HCT116 (cell line): ENCODE measurements at regions not wholly inside any gene's neighbourhood (a gene's known extent, or its start where the extent isn't known, plus 50 kb on each side); places are given as distances from the start of the nearest gene placed in this dataset.

Experiments used
- ATAC-seq: fragments of 200-7000 bp; cut with Tn5 transposase; 2 replicates; pipeline ENCODE4 v1.9.1; 2020; ENCODE audit warnings: mild to moderate bottlenecking, moderate library complexity
- BruUV-seq: library from RNA; stranded (reverse); fragments of 400-500 nt; replicated peaks from 2 replicates; lab custom pipeline; 2021; lab: Mats Ljungman, UMichigan
- CTCF ChIA-PET: fragments of 300-600 bp; sonication (Branson Sonifier 250); formaldehyde crosslinking; loops from one replicate; lab custom pipeline; 2021; ENCODE audit warnings: antibody characterized with exemption; lab: Charles Lee
- POLR2A ChIA-PET: fragments of 300-600, 350-600 bp; sonication (Branson Sonifier 250); formaldehyde crosslinking; loops from one replicate; lab custom pipeline; 2021; ENCODE audit warnings: antibody characterized with exemption; lab: Charles Lee
- RAD21 ChIA-PET, 2 experiments: fragments of 300-600 bp; sonication (Branson Sonifier 250); formaldehyde crosslinking; loops; one replicate each; lab custom pipeline; 2023; ENCODE audit warnings: low total read pairs in 2 of 2; ENCODE audit not compliant: uncharacterized antibody in 2 of 2, unreplicated experiment in 2 of 2, low non-redundant PET in 1 of 2; lab: Charles Lee
- DNase-seq: peaks from one replicate; pipeline ENCODE4 v3.0.0-alpha.2; 2010; ENCODE audit warnings: low read depth, low spot score
- H2AFZ ChIP-seq: fragments of 200-600 bp; shearing (Covaris generic), sonication (generic); 2 replicates; pipeline ENCODE4 v1.6.1; 2017; ENCODE audit warnings: low read depth, mixed run types, mixed read lengths, antibody characterized with exemption, low read length; ENCODE audit not compliant: poor library complexity, severe bottlenecking
- H3K27ac ChIP-seq: 2 replicates; pipeline ENCODE4 v1.5.1; 2012; ENCODE audit warnings: low read depth, low read length
- H3K27me3 ChIP-seq: fragments of 200-600 bp; sonication (generic); 2 replicates; pipeline ENCODE4 v1.6.1; 2016; ENCODE audit warnings: mixed run types, low read length, mixed read lengths; ENCODE audit not compliant: insufficient read depth
- H3K36me3 ChIP-seq, 2 experiments: fragments of 200-500 bp in 1 of 2; fragments of 200-600 bp in 1 of 2; sonication (Bioruptor generic) in 1 of 2; sonication (generic) in 1 of 2; 2 replicates each; pipeline versions ENCODE4 v1.5.1 to v1.6.1; 2014 to 2016; ENCODE audit warnings: low read length in 2 of 2, inconsistent platforms in 1 of 2, mixed read lengths in 1 of 2, mixed run types in 1 of 2; ENCODE audit not compliant: insufficient read depth in 2 of 2, control insufficient read depth in 1 of 2
- H3K4me1 ChIP-seq, 2 experiments: fragments of 200-600 bp in 1 of 2; sonication (generic) in 1 of 2; 2 replicates each; pipeline versions ENCODE4 v1.5.1 to v1.6.1; 2012 to 2017; ENCODE audit warnings: low read length in 2 of 2, inconsistent platforms in 1 of 2, mild to moderate bottlenecking in 1 of 2, mixed read lengths in 1 of 2, mixed run types in 1 of 2, moderate library complexity in 1 of 2; ENCODE audit not compliant: insufficient read depth in 2 of 2, control insufficient read depth in 1 of 2
- H3K4me2 ChIP-seq: fragments of 200-600 bp; sonication (generic); 2 replicates; pipeline ENCODE4 v1.6.1; 2017; ENCODE audit warnings: mixed run types, low read length, mixed read lengths
- H3K4me3 ChIP-seq, 2 experiments: fragments of 200-600 bp in 1 of 2; sonication (generic) in 1 of 2; replicated peaks in 1 of 2; 2 replicates each; pipeline ENCODE4 v1.5.1; 2011 to 2016; ENCODE audit warnings: low read length in 2 of 2, control low read depth in 1 of 2, low read depth in 1 of 2, mild to moderate bottlenecking in 1 of 2, mixed read lengths in 1 of 2, mixed run types in 1 of 2
- H3K79me2 ChIP-seq: fragments of 200-600 bp; sonication (generic); 2 replicates; pipeline ENCODE4 v1.6.1; 2017; ENCODE audit warnings: mild to moderate bottlenecking, mixed run types, low read length, moderate library complexity, mixed read lengths; ENCODE audit not compliant: insufficient read depth
- H3K9ac ChIP-seq: fragments of 200-600 bp; sonication (generic); 2 replicates; pipeline ENCODE4 v1.6.1; 2016; ENCODE audit warnings: low read length, mixed read lengths
- H3K9me2 ChIP-seq: fragments of 200-600 bp; sonication (generic), shearing (Covaris generic); 2 replicates; pipeline ENCODE4 v1.6.1; 2017; ENCODE audit warnings: mixed run types, mild to moderate bottlenecking, moderate library complexity; ENCODE audit not compliant: insufficient read depth
- H3K9me3 ChIP-seq, 2 experiments: fragments of 200-500 bp in 1 of 2; fragments of 200-600 bp in 1 of 2; sonication (Bioruptor generic) in 1 of 2; sonication (generic) in 1 of 2; 2 replicates each; pipeline ENCODE4 v1.6.1; 2014 to 2017; ENCODE audit warnings: low read length in 2 of 2, mixed read lengths in 2 of 2, inconsistent platforms in 1 of 2, low read depth in 1 of 2, mild to moderate bottlenecking in 1 of 2, mixed run types in 1 of 2, moderate library complexity in 1 of 2; ENCODE audit not compliant: control insufficient read depth in 1 of 2, insufficient read depth in 1 of 2
- H4K20me1 ChIP-seq: fragments of 200-600 bp; sonication (generic), shearing (Covaris generic); 2 replicates; pipeline ENCODE4 v1.6.1; 2017; ENCODE audit warnings: mixed run types, mild to moderate bottlenecking, moderate library complexity; ENCODE audit not compliant: insufficient read depth
- CBX3 ChIP-seq: IDR thresholded peaks from 2 replicates; pipeline ENCODE4 v1.6.1; 2012; ENCODE audit warnings: low read depth
- EGR1 ChIP-seq: IDR thresholded peaks from 2 replicates; pipeline ENCODE4 v1.6.1; 2012; ENCODE audit warnings: low read depth
- EZH2 ChIP-seq: fragments of 200-600 bp; sonication (generic); IDR thresholded peaks from 2 replicates; pipeline ENCODE4 v1.6.1; 2017; ENCODE audit warnings: antibody characterized with exemption, mixed run types
- FOSL1 ChIP-seq: IDR thresholded peaks from 2 replicates; pipeline ENCODE4 v1.6.1; 2012; ENCODE audit warnings: low read depth
- POLR2AphosphoS5 ChIP-seq: IDR thresholded peaks from 2 replicates; pipeline ENCODE4 v1.6.1; 2011; ENCODE audit warnings: mild to moderate bottlenecking, low read depth, low read length, moderate library complexity
- RAD21 ChIP-seq: IDR thresholded peaks from 2 replicates; pipeline ENCODE4 v1.6.1; 2012; ENCODE audit warnings: low read depth, mild to moderate bottlenecking
- SIN3A ChIP-seq: IDR thresholded peaks from 2 replicates; pipeline ENCODE4 v1.6.1; 2012; ENCODE audit warnings: low read depth
- SP1 ChIP-seq: IDR thresholded peaks from 2 replicates; pipeline ENCODE4 v1.6.1; 2012; ENCODE audit warnings: low read depth
- SRF ChIP-seq: IDR thresholded peaks from 2 replicates; pipeline ENCODE4 v1.6.1; 2012; ENCODE audit warnings: low read depth
- TCF7L2 ChIP-seq: IDR thresholded peaks from 2 replicates; pipeline ENCODE4 v1.7.0; 2011; ENCODE audit warnings: borderline replicate concordance, inconsistent platforms; ENCODE audit not compliant: insufficient read depth, insufficient read length; ENCODE audit errors: extremely low read depth
- ZFX ChIP-seq: fragments of 450-650 bp; IDR thresholded peaks from 2 replicates; pipeline ENCODE4 v1.6.1; 2017
- ZNF274 ChIP-seq: fragments of 200-500 bp; sonication (Bioruptor generic); IDR thresholded peaks from 2 replicates; pipeline ENCODE4 v1.6.1; 2014; ENCODE audit warnings: mild to moderate bottlenecking, low read depth, low read length, inconsistent platforms
- intact Hi-C: fragments of 100-400 bp; cut with micrococcal nuclease; formaldehyde crosslinking; loops from 2 replicates; pipeline ENCODE4 v1.10.0; 2022

GRCh38 chr6:133130863-133131262 lies 110.3 kb upstream of the EYA4 start (continued):
- TF ChIP-seq ZNF274 = no peak
- no peak for TF ChIP-seq ZFX
- no peak for TF ChIP-seq SIN3A
- no peak for TF ChIP-seq EZH2
- peak; percentile 63 for TF ChIP-seq FOSL1

- no peak for DNase-seq
- Histone ChIP-seq H3K4me1 (peaks cover 14 to 29% of the 10 kb centered on the region in 2 experiments), H3K9ac (0 out of 2 replicates have a peak overlapping the region, but pooled peaks have one; percentile 10), H3K4me3 (no peak overlapping the region), H3K27ac (peak overlapping the region; percentile 47), H3K4me2 (peak overlapping the region; percentile 55; the same call in 1 of the 2 replicates), H2AFZ (peak overlapping the region; percentile 39), H3K9me2 (no peaks in the 10 kb centered on the region), H3K36me3 (no peaks in the 10 kb centered on the region), H3K79me2 (no peaks in the 10 kb centered on the region), H3K9me3 (no peaks in the 10 kb centered on the region), H4K20me1 (no peaks in the 10 kb centered on the region), H3K27me3 (no peaks in the 10 kb centered on the region)
- intact Hi-C loops = no loop called here
- POLR2A ChIA-PET = interaction anchor here (1.1 kb wide), 1 partner anchor 32 kb away, joined by 4 read pairs; no protein-coding TSS in a partner anchor
- RAD21 ChIA-PET = no interaction called here
- CTCF ChIA-PET = interaction anchor here (0.7 kb wide), 1 partner anchor 301 kb away, joined by 3 read pairs; no protein-coding TSS in a partner anchor
- TF ChIP-seq EGR1 (no peak), SIN3A (no peak), SRF (no peak), ZFX (no peak), SP1 (no peak), RAD21 (no peak), TCF7L2 (no peak), CBX3 (no peak), POLR2AphosphoS5 (no peak)
- 0 out of 2 replicates have a peak, but pooled peaks have one; percentile 14 for ATAC-seq
- BruUV-seq = no TSS peak
Measured at GRCh38 chr6:133131621-133132465, 109.3 kb upstream of the EYA4 start.
